NCI-H510A treated with DMSO at 0.1 percent for 48 hours (cell line): ENCODE measurements at regions not wholly inside any gene's neighbourhood (a gene's known extent, or its start where the extent isn't known, plus 50 kb on each side); places are given as distances from the start of the nearest gene placed in this dataset.

ENCODE experiments used
- DNase-seq: peaks from one replicate; lab custom pipeline; 2025; lab: John Stamatoyannopoulos, UW

GRCh38 chr6:113094779-113095178 is 747.6 kb downstream of the RFPL4B start:
- no peak for DNase-seq

GRCh38 chr6:113095841-113096240 is 748.7 kb downstream of the RFPL4B start:
- no peak for DNase-seq

GRCh38 chr6:113102761-113103160 is 754.4 kb upstream of the MARCKS start:
- DNase-seq = no peak

- DNase-seq = no peak
Measured at GRCh38 chr6:113103634-113104361, 753.3 kb upstream of the MARCKS start.

GRCh38 chr6:113104541-113104940 is 752.6 kb upstream of the MARCKS start:
- DNase-seq = no peak

GRCh38 chr6:113104951-113105350 is 752.2 kb upstream of the MARCKS start:
- DNase-seq = no peak

- no peak for DNase-seq
Measured at GRCh38 chr6:113110211-113110610, 746.9 kb upstream of the MARCKS start.

GRCh38 chr6:113111550-113111949 is 745.6 kb upstream of the MARCKS start:
- no peak for DNase-seq

GRCh38 chr6:113112086-113112485 is 745.1 kb upstream of the MARCKS start:
- no peak for DNase-seq

- no peak for DNase-seq
Measured at GRCh38 chr6:113115196-113115595, 741.9 kb upstream of the MARCKS start.

GRCh38 chr6:113120224-113120581 is 736.9 kb upstream of the MARCKS start:
- no peak for DNase-seq

- DNase-seq = no peak
Measured at GRCh38 chr6:113120582-113121285, 736.4 kb upstream of the MARCKS start.

- no peak for DNase-seq
Measured at GRCh38 chr6:113121571-113121970, 735.6 kb upstream of the MARCKS start.

GRCh38 chr6:113122060-113122459 is 735.1 kb upstream of the MARCKS start:
- no peak for DNase-seq

GRCh38 chr6:113125626-113126025 is 731.5 kb upstream of the MARCKS start:
- DNase-seq = no peak

- no peak for DNase-seq
Measured at GRCh38 chr6:113127786-113128419, 729.2 kb upstream of the MARCKS start.

GRCh38 chr6:113128661-113129060 is 728.5 kb upstream of the MARCKS start:
- no peak for DNase-seq

- DNase-seq = no peak
Measured at GRCh38 chr6:113129991-113130390, 727.2 kb upstream of the MARCKS start.

- no peak for DNase-seq
Measured at GRCh38 chr6:113137426-113137825, 719.7 kb upstream of the MARCKS start.

GRCh38 chr6:113140721-113141120 is 716.4 kb upstream of the MARCKS start:
- no peak for DNase-seq

- DNase-seq = no peak
Measured at GRCh38 chr6:113141901-113142300, 715.2 kb upstream of the MARCKS start.

GRCh38 chr6:113142671-113143174 is 714.4 kb upstream of the MARCKS start:
- no peak for DNase-seq

- no peak for DNase-seq
Measured at GRCh38 chr6:113143206-113143605, 713.9 kb upstream of the MARCKS start.
